HEK293T (cell line): ENCODE measurements at regions not wholly inside any gene's neighbourhood (a gene's known extent, or its start where the extent isn't known, plus 50 kb on each side); places are given as distances from the start of the nearest gene placed in this dataset.

Experiments used
- ARNT ChIP-seq: fragments of 450-650 bp; IDR thresholded peaks from 2 replicates; pipeline ENCODE4 v1.6.1; 2017; ENCODE audit warnings: mild to moderate bottlenecking
- BHLHE40 ChIP-seq: fragments of 450-650 bp; IDR thresholded peaks from 2 replicates; pipeline ENCODE4 v1.6.1; 2016; ENCODE audit warnings: mild to moderate bottlenecking, moderate library complexity, borderline replicate concordance
- CTBP1 ChIP-seq: fragments of 450-650 bp; IDR thresholded peaks from 2 replicates; pipeline ENCODE4 v1.6.1; 2016; ENCODE audit warnings: borderline replicate concordance
- ELF4 ChIP-seq: fragments of 450-650 bp; IDR thresholded peaks from 2 replicates; pipeline ENCODE4 v1.6.1; 2017; ENCODE audit warnings: antibody characterized with exemption
- FOXA1 ChIP-seq: fragments of 450-650 bp; IDR thresholded peaks from 2 replicates; pipeline ENCODE4 v1.6.1; 2016; ENCODE audit warnings: mild to moderate bottlenecking
- FOXM1 ChIP-seq: fragments of 450-650 bp; IDR thresholded peaks from 2 replicates; pipeline ENCODE4 v1.6.1; 2017; ENCODE audit warnings: mild to moderate bottlenecking, borderline replicate concordance
- HDGF ChIP-seq: fragments of 450-650 bp; IDR thresholded peaks from 2 replicates; pipeline ENCODE4 v1.6.1; 2017; ENCODE audit warnings: antibody characterized with exemption, borderline replicate concordance
- LEF1 ChIP-seq: fragments of 450-650 bp; IDR thresholded peaks from 2 replicates; pipeline ENCODE4 v1.6.1; 2017; ENCODE audit warnings: mild to moderate bottlenecking, borderline replicate concordance
- NFRKB ChIP-seq: fragments of 450-650 bp; IDR thresholded peaks from 2 replicates; pipeline ENCODE4 v1.6.1; 2016; ENCODE audit warnings: mild to moderate bottlenecking, moderate library complexity
- SP1 ChIP-seq: fragments of 450-650 bp; IDR thresholded peaks from 2 replicates; pipeline ENCODE4 v1.6.1; 2017
- SUZ12 ChIP-seq: fragments of 450-650 bp; IDR thresholded peaks from 2 replicates; pipeline ENCODE4 v1.6.1; 2016; ENCODE audit warnings: mild to moderate bottlenecking
- TARDBP ChIP-seq: fragments of 450-650 bp; IDR thresholded peaks from 2 replicates; pipeline ENCODE4 v1.6.1; 2016
- ZNF384 ChIP-seq: fragments of 450-650 bp; IDR thresholded peaks from 2 replicates; pipeline ENCODE4 v1.6.1; 2016

- TF ChIP-seq HDGF (no peak), CTBP1 (no peak), ARNT (no peak), FOXM1 (no peak), FOXA1 (no peak), ELF4 (no peak), SP1 (no peak), SUZ12 (no peak), ZNF384 (no peak), NFRKB (no peak), TARDBP (no peak), BHLHE40 (no peak), LEF1 (no peak)
Observed at GRCh38 chr3:127084401-127084990, 101.6 kb downstream of the PLXNA1 start.
